ENCODE measurements at regions not wholly inside any gene's neighbourhood (a gene's known extent, or its start where the extent isn't known, plus 50 kb on each side); places are given as distances from the start of the nearest gene placed in this dataset.

GRCh38 chr2:134087371-134087921, 166.4 kb upstream of the MGAT5 start:
- no peak for DNase-seq

- no peak for DNase-seq
These were observed 164.4 kb upstream of the MGAT5 start for GRCh38 chr2:134089454-134089853.

- DNase-seq = no peak
These were observed 156.1 kb upstream of the MGAT5 start for GRCh38 chr2:134097740-134098139.

- no peak for DNase-seq
These were observed 155.6 kb upstream of the MGAT5 start for GRCh38 chr2:134098321-134098720.

GRCh38 chr2:134099273-134099672, 154.6 kb upstream of the MGAT5 start:
- no peak for DNase-seq

GRCh38 chr2:134103196-134103595, 150.7 kb upstream of the MGAT5 start:
- DNase-seq = no peak

- no peak for DNase-seq
These were observed 149.1 kb upstream of the MGAT5 start for GRCh38 chr2:134104754-134105153.

GRCh38 chr2:134107402-134107801, 146.5 kb upstream of the MGAT5 start:
- DNase-seq = no peak

GRCh38 chr2:134108113-134108512, 145.8 kb upstream of the MGAT5 start:
- no peak for DNase-seq

- no peak for DNase-seq
These were observed 144.6 kb upstream of the MGAT5 start for GRCh38 chr2:134109246-134109645.

GRCh38 chr2:134109725-134110124, 144.1 kb upstream of the MGAT5 start:
- no peak for DNase-seq

GRCh38 chr2:134110532-134110931, 143.3 kb upstream of the MGAT5 start:
- DNase-seq = no peak

GRCh38 chr2:134117676-134118075, 136.2 kb upstream of the MGAT5 start:
- no peak for DNase-seq

- peak; percentile 71 for DNase-seq
These were observed 135.4 kb upstream of the MGAT5 start for GRCh38 chr2:134118279-134119116.

GRCh38 chr2:134119117-134119712, 134.7 kb upstream of the MGAT5 start:
- no peak for DNase-seq

GRCh38 chr2:134119713-134120405, 134.0 kb upstream of the MGAT5 start:
- peak; percentile 86 for DNase-seq

- no peak for DNase-seq
These were observed 133.5 kb upstream of the MGAT5 start for GRCh38 chr2:134120406-134120732.

GRCh38 chr2:134120733-134121630, 132.9 kb upstream of the MGAT5 start:
- DNase-seq = peak; percentile 36

GRCh38 chr2:134122610-134123009, 131.3 kb upstream of the MGAT5 start:
- peak; percentile 19 for DNase-seq

- no peak for DNase-seq
These were observed 130.5 kb upstream of the MGAT5 start for GRCh38 chr2:134123332-134123731.

- no peak for DNase-seq
These were observed 129.7 kb upstream of the MGAT5 start for GRCh38 chr2:134124047-134124753.

- no peak for DNase-seq
These were observed 126.4 kb upstream of the MGAT5 start for GRCh38 chr2:134127496-134127895.
